ENCODE measurements at regions not wholly inside any gene's neighbourhood (a gene's known extent, or its start where the extent isn't known, plus 50 kb on each side); places are given as distances from the start of the nearest gene placed in this dataset.

DNA sequence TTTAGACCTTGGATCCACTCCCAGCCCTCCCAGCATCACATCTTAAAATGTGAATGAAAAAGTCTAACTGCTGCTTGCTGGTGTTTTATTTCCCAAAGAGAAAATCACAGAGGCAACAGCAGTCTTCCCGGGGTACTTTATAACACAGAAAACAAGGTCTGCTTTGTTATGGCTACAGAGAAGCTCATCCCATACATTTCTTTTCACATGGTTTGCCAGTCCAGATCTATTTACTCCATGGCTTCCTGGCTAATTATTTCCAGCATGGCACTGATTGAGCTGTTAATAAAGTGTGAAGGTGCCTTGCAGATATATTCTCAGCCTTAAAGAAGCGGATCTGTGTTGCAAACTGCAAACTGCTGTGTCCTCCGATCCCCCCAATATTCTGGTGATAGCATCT lies 466.1 kb upstream of the CFAP20DC start:
- Histone ChIP-seq H3K27ac (no peak overlapping the region), H3K9me3 (no peaks in the 10 kb centered on the region), H3K36me3 (no peaks in the 10 kb centered on the region), H3K4me1 (ENCODE audit: insufficient read depth) (no peaks in the 10 kb centered on the region), H3K4me3 (no peak overlapping the region), H3K27me3 (no peaks in the 10 kb centered on the region)
- TF ChIP-seq, protein P1, sequence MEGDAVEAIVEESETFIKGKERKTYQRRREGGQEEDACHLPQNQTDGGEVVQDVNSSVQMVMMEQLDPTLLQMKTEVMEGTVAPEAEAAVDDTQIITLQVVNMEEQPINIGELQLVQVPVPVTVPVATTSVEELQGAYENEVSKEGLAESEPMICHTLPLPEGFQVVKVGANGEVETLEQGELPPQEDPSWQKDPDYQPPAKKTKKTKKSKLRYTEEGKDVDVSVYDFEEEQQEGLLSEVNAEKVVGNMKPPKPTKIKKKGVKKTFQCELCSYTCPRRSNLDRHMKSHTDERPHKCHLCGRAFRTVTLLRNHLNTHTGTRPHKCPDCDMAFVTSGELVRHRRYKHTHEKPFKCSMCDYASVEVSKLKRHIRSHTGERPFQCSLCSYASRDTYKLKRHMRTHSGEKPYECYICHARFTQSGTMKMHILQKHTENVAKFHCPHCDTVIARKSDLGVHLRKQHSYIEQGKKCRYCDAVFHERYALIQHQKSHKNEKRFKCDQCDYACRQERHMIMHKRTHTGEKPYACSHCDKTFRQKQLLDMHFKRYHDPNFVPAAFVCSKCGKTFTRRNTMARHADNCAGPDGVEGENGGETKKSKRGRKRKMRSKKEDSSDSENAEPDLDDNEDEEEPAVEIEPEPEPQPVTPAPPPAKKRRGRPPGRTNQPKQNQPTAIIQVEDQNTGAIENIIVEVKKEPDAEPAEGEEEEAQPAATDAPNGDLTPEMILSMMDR (IDR thresholded peaks at IDR 0.05) = no peak
- TF ChIP-seq POLR2A (IDR thresholded peaks at IDR 0.05) = no peak
- no peak for TF ChIP-seq EP300 (IDR thresholded peaks at IDR 0.05)
- no peak for DNase-seq
- WGBS, 3 donors = 66 to 71% (median 69%) methylated on average over 3 of the region's 3 CpGs
- intact Hi-C loops (cut with DNase I) = no loop called here

DNA sequence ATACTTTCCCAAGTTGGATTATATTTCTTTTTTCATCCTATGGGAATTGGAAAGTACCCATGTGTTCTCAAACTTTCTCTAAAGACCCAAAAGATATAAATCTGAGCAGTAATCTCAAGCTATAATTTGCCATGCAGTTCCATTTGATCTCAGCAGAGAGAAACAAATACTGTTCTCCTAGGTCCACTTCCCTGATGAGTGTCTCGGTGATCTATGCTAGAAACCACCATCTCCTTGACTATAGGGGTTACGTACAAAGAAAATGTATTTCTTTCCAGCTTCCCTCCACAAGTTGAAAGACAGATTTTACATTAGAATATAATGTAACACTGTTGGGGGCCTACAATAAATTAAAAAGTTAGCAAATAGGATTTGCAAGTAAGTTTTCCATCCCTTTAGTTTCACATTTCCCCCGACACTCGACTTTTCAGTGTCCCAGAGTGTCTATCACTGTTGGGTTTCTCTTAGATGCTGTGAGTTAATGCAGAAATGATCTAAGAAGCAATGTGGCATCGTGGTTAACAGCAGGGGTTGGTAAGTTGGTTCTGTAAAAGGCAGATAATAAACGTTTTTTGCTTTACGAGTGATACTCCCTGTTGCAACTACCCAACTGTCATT lies 465.1 kb upstream of the CFAP20DC start:
- H3K9me3 ChIP-seq = no peaks in the 10 kb centered on the region
- intact Hi-C loops (cut with DNase I) = no loop called here

DNA sequence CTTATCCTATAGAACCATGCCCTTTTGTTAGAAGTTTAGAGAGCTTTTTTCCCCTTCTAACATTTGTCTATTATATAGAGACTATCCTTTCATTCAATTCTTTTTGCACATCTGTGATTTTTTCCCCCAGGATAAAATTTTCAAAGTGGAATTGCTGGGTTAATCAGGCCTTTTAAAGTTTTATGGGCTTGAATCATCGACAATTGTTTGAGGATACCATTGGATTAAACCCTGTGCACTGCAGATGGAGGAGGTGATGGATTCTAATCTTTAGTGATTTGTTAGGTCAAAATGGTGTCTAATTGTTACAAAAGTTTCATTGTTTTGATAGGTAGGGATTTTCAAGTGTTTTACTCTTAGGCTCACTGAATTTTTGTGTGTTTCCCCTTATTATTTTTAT lies 463.7 kb upstream of the CFAP20DC start:
- no peaks in the 10 kb centered on the region for H3K4me1 ChIP-seq (ENCODE audit: insufficient read depth)
- H3K27ac ChIP-seq = no peak overlapping the region
- no peak for DNase-seq
- no peaks in the 10 kb centered on the region for H3K27me3 ChIP-seq
- 81 to 91% (median 91%) methylated on average over 1 of the region's 1 CpG for WGBS, 3 donors
- intact Hi-C loops (cut with DNase I) = no loop called here
- H3K9me3 ChIP-seq = no peaks in the 10 kb centered on the region
- no peak overlapping the region for H3K4me3 ChIP-seq
- H3K36me3 ChIP-seq = no peaks in the 10 kb centered on the region
- no peak for TF ChIP-seq EP300 (IDR thresholded peaks at IDR 0.05)
- no peak for TF ChIP-seq POLR2A (IDR thresholded peaks at IDR 0.05)
- TF ChIP-seq, protein P1 (IDR thresholded peaks at IDR 0.05) = no peak

More for the DNA sequence above, 465.1 kb upstream of the CFAP20DC start:
- TF ChIP-seq EP300 (IDR thresholded peaks at IDR 0.05) (no peak), POLR2A (IDR thresholded peaks at IDR 0.05) (no peak)
- TF ChIP-seq, protein P1 (IDR thresholded peaks at IDR 0.05) = no peak
- Histone ChIP-seq H3K4me3 (no peak overlapping the region), H3K36me3 (no peaks in the 10 kb centered on the region), H3K27ac (no peak overlapping the region), H3K4me1 (ENCODE audit: insufficient read depth) (no peaks in the 10 kb centered on the region), H3K27me3 (no peaks in the 10 kb centered on the region)
- DNase-seq = no peak
- WGBS, 3 donors = 70 to 82% (median 81%) methylated on average over 7 of the region's 7 CpGs

DNA sequence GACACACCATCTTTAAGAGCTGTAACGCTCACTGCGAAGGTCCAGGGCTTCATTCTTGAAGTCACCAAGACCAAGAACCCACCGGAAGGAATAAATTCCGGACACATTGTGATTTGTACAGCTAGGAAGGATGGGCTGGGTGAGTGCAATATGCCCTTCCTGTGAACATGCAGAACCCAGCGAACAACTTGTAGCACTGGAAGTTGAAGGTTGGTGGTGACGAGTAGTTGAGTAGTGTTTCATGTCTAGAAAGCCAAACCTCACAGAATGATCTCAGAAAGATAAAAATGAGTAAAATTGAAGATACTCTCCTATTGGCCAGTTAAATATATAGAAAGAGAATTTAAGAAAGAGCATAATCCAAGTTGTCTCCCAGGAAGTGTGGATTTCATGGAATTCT lies 462.2 kb upstream of the CFAP20DC start:
- Histone ChIP-seq H3K27me3 (no peaks in the 10 kb centered on the region), H3K27ac (no peak overlapping the region), H3K9me3 (no peaks in the 10 kb centered on the region), H3K4me1 (ENCODE audit: insufficient read depth) (no peaks in the 10 kb centered on the region), H3K36me3 (no peaks in the 10 kb centered on the region), H3K4me3 (no peak overlapping the region)
- intact Hi-C loops (cut with DNase I) = no loop called here
- TF ChIP-seq POLR2A (IDR thresholded peaks at IDR 0.05) (no peak), EP300 (IDR thresholded peaks at IDR 0.05) (no peak)
- TF ChIP-seq, protein P1 (IDR thresholded peaks at IDR 0.05) = no peak
- DNase-seq = no peak
- 89 to 95% (median 95%) methylated on average over 6 of the region's 6 CpGs for WGBS, 3 donors
